ENCODE measurements at regions not wholly inside any gene's neighbourhood (a gene's known extent, or its start where the extent isn't known, plus 50 kb on each side); places are given as distances from the start of the nearest gene placed in this dataset.

DNA sequence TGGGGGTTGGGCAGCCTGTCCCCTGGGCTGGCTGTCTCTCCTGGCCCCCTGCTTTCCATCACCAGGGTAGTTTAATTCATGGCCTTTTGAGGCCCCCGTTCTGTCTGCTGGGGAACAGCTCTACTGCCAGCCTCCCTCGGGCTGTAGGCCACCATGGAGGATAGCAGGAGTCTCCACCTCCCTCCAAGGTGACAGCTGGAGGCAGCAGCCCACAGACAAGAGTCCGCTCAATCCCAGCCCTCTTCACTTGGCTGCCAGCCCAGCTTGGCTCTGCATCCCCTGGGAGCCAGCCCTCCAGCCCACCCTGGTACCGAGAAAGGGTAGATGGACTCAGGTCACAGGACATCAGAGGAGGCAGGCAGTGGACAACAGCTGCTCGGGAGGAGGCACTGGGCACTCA, 194.6 kb upstream of the SDK2 start:
- no peaks in the 10 kb centered on the region for H3K79me2 ChIP-seq (replicated peaks; ENCODE audit: insufficient read depth, low read length)
- H3K4me3 ChIP-seq (ENCODE audit: low read length), result no peak overlapping the region
- peaks cover 5% of the 10 kb centered on the region for H3F3A ChIP-seq (ENCODE audit: insufficient read depth, low read length, poor library complexity, severe bottlenecking)
- H3K4me2 ChIP-seq (ENCODE audit: low read length), result no peak overlapping the region
- H3K36me3 ChIP-seq (ENCODE audit: insufficient read depth, low read length), result no peaks in the 10 kb centered on the region
- H3K9me2 ChIP-seq (ENCODE audit: insufficient read depth, low read length), result no peaks in the 10 kb centered on the region
- no peaks in the 10 kb centered on the region for H4K20me1 ChIP-seq (ENCODE audit: insufficient read depth)
- H3K9ac ChIP-seq (ENCODE audit: low read length), result no peak overlapping the region
- H3K9me3 ChIP-seq (ENCODE audit: low read length), result no peaks in the 10 kb centered on the region
- TF ChIP-seq, protein P1, sequence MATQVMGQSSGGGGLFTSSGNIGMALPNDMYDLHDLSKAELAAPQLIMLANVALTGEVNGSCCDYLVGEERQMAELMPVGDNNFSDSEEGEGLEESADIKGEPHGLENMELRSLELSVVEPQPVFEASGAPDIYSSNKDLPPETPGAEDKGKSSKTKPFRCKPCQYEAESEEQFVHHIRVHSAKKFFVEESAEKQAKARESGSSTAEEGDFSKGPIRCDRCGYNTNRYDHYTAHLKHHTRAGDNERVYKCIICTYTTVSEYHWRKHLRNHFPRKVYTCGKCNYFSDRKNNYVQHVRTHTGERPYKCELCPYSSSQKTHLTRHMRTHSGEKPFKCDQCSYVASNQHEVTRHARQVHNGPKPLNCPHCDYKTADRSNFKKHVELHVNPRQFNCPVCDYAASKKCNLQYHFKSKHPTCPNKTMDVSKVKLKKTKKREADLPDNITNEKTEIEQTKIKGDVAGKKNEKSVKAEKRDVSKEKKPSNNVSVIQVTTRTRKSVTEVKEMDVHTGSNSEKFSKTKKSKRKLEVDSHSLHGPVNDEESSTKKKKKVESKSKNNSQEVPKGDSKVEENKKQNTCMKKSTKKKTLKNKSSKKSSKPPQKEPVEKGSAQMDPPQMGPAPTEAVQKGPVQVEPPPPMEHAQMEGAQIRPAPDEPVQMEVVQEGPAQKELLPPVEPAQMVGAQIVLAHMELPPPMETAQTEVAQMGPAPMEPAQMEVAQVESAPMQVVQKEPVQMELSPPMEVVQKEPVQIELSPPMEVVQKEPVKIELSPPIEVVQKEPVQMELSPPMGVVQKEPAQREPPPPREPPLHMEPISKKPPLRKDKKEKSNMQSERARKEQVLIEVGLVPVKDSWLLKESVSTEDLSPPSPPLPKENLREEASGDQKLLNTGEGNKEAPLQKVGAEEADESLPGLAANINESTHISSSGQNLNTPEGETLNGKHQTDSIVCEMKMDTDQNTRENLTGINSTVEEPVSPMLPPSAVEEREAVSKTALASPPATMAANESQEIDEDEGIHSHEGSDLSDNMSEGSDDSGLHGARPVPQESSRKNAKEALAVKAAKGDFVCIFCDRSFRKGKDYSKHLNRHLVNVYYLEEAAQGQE (IDR thresholded peaks at IDR 0.05; ENCODE audit: borderline replicate concordance), result no peak
- no peak overlapping the region for H2AFZ ChIP-seq (ENCODE audit: low read depth, low read length)
- H3K27ac ChIP-seq (ENCODE audit: low read length), result no peak overlapping the region
- no peaks in the 10 kb centered on the region for H3K27me3 ChIP-seq (ENCODE audit: insufficient read depth, low read depth, low read length)

DNA sequence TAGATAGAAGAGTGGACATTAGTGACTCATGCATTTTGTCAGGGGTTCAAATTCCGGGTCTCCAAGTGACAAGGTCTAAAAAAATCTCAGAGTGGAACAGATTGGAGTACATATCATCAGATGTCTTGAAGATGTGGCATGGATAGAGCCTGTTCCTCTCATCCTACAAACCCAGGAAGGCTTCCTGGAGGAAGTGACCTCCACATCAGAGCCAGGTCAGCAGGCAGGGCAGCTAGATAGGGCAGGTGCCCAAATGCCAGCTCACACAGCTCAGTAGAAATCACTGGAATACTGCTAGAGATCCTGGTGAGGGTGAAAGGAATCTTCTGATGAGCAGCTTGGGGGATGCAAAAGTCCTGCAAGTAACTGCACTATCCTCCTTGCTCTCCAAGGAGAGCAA, 196.6 kb upstream of the SDK2 start:
- H2AFZ ChIP-seq (ENCODE audit: low read depth, low read length), result no peak overlapping the region
- no peak overlapping the region for H3K4me2 ChIP-seq (ENCODE audit: low read length)

More for the DNA sequence above, 196.6 kb upstream of the SDK2 start:
- no peaks in the 10 kb centered on the region for H3K27me3 ChIP-seq (ENCODE audit: insufficient read depth, low read depth, low read length)
- no peak overlapping the region for H3K4me3 ChIP-seq (ENCODE audit: low read length)
- no peaks in the 10 kb centered on the region for H3K79me2 ChIP-seq (replicated peaks; ENCODE audit: insufficient read depth, low read length)
- H3K9me3 ChIP-seq (ENCODE audit: low read length), result no peaks in the 10 kb centered on the region
- H3K36me3 ChIP-seq (ENCODE audit: insufficient read depth, low read length), result no peaks in the 10 kb centered on the region
- H3K27ac ChIP-seq (ENCODE audit: low read length), result no peak overlapping the region
- H4K20me1 ChIP-seq (ENCODE audit: insufficient read depth), result no peaks in the 10 kb centered on the region
- no peaks in the 10 kb centered on the region for H3F3A ChIP-seq (ENCODE audit: insufficient read depth, low read length, poor library complexity, severe bottlenecking)
- no peak overlapping the region for H3K9ac ChIP-seq (ENCODE audit: low read length)
- TF ChIP-seq EZH2 (IDR thresholded peaks at IDR 0.05; ENCODE audit: borderline replicate concordance, insufficient read depth, low read length, poor library complexity, severe bottlenecking) (no peak), RAD21 (conservative IDR thresholded peaks at IDR 0.05) (no peak), SMC3 (conservative IDR thresholded peaks at IDR 0.05; ENCODE audit: poor library complexity) (no peak), POLR2AphosphoS5 (IDR thresholded peaks at IDR 0.05) (no peak), EP300 (conservative IDR thresholded peaks at IDR 0.05; ENCODE audit: poor library complexity, severe bottlenecking) (no peak), TAF1 (IDR thresholded peaks at IDR 0.05; ENCODE audit: low read depth) (no peak), MXI1 (conservative IDR thresholded peaks at IDR 0.05; ENCODE audit: poor library complexity, severe bottlenecking) (no peak)
- TF ChIP-seq, protein P1 (IDR thresholded peaks at IDR 0.05; ENCODE audit: borderline replicate concordance), result no peak
- TF ChIP-seq, protein P2, sequence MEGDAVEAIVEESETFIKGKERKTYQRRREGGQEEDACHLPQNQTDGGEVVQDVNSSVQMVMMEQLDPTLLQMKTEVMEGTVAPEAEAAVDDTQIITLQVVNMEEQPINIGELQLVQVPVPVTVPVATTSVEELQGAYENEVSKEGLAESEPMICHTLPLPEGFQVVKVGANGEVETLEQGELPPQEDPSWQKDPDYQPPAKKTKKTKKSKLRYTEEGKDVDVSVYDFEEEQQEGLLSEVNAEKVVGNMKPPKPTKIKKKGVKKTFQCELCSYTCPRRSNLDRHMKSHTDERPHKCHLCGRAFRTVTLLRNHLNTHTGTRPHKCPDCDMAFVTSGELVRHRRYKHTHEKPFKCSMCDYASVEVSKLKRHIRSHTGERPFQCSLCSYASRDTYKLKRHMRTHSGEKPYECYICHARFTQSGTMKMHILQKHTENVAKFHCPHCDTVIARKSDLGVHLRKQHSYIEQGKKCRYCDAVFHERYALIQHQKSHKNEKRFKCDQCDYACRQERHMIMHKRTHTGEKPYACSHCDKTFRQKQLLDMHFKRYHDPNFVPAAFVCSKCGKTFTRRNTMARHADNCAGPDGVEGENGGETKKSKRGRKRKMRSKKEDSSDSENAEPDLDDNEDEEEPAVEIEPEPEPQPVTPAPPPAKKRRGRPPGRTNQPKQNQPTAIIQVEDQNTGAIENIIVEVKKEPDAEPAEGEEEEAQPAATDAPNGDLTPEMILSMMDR (IDR thresholded peaks at IDR 0.05; ENCODE audit: poor library complexity, severe bottlenecking), result no peak
- H3K9me2 ChIP-seq (ENCODE audit: insufficient read depth, low read length), result no peaks in the 10 kb centered on the region

Measured in neural cell (in vitro differentiated cells).